HUDEP-2 (cell line): ENCODE measurements at regions not wholly inside any gene's neighbourhood (a gene's known extent, or its start where the extent isn't known, plus 50 kb on each side); places are given as distances from the start of the nearest gene placed in this dataset.
A peak's percentile ranks its signal among the peaks of the same experiment; 100 is the strongest.
"Not testable (repeated sequence)": the region's sequence is repeated elsewhere in the genome, so short reads cannot be mapped to it uniquely, and the experiment has no call there.

ENCODE experiments used
- DNase-seq, 76 experiments: peaks; one replicate each; lab custom pipeline; 2025; ENCODE audit not compliant: unreplicated experiment in 76 of 76; lab: John Stamatoyannopoulos, UW

- DNase-seq, result peak in 65 of 76 experiments; percentile 4 to 73 (median 29)
Measured at GRCh38 chr3:178320456-178321351, 215.5 kb upstream of the KCNMB2 start.

GRCh38 chr3:178324356-178324755 is 211.9 kb upstream of the KCNMB2 start:
- no peak for DNase-seq

- DNase-seq, result peak in 1 of 76 experiments; percentile 9
Measured at GRCh38 chr3:178325330-178325729, 210.9 kb upstream of the KCNMB2 start.

- no peak for DNase-seq
Measured at GRCh38 chr3:178329936-178330335, 206.3 kb upstream of the KCNMB2 start.

- no peak for DNase-seq
Measured at GRCh38 chr3:178334239-178334638, 202.0 kb upstream of the KCNMB2 start.

- no peak for DNase-seq
Measured at GRCh38 chr3:178336336-178336735, 199.9 kb upstream of the KCNMB2 start.

GRCh38 chr3:178340506-178340905 is 195.7 kb upstream of the KCNMB2 start:
- no peak for DNase-seq

- DNase-seq, result no peak
Measured at GRCh38 chr3:178341636-178342035, 194.6 kb upstream of the KCNMB2 start.

- no peak for DNase-seq
Measured at GRCh38 chr3:178342111-178342510, 194.1 kb upstream of the KCNMB2 start.

GRCh38 chr3:178343433-178344038 is 192.7 kb upstream of the KCNMB2 start:
- DNase-seq, result no peak

GRCh38 chr3:178345944-178346343 is 190.3 kb upstream of the KCNMB2 start:
- DNase-seq, result no peak

- DNase-seq, result not testable (repeated sequence)
Measured at GRCh38 chr3:178348561-178349217, 187.5 kb upstream of the KCNMB2 start.

- DNase-seq, result not testable (repeated sequence)
Measured at GRCh38 chr3:178349218-178349596, 187.0 kb upstream of the KCNMB2 start.

GRCh38 chr3:178350763-178351162 is 185.5 kb upstream of the KCNMB2 start:
- no peak for DNase-seq

- no peak for DNase-seq
Measured at GRCh38 chr3:178352326-178353005, 183.8 kb upstream of the KCNMB2 start.

- no peak for DNase-seq
Measured at GRCh38 chr3:178353006-178353694, 183.1 kb upstream of the KCNMB2 start.

- DNase-seq, result no peak
Measured at GRCh38 chr3:178359728-178360127, 176.5 kb upstream of the KCNMB2 start.

GRCh38 chr3:178363048-178363447 is 173.2 kb upstream of the KCNMB2 start:
- not testable (repeated sequence) for DNase-seq

- DNase-seq, result no peak
Measured at GRCh38 chr3:178367817-178368617, 168.2 kb upstream of the KCNMB2 start.

GRCh38 chr3:178369006-178369405 is 167.2 kb upstream of the KCNMB2 start:
- no peak for DNase-seq
